DMS53 (cell line): ENCODE measurements at regions not wholly inside any gene's neighbourhood (a gene's known extent, or its start where the extent isn't known, plus 50 kb on each side); places are given as distances from the start of the nearest gene placed in this dataset.
"Not testable (repeated sequence)": the region's sequence is repeated elsewhere in the genome, so short reads cannot be mapped to it uniquely, and the experiment has no call there.

ENCODE experiments used
- DNase-seq: peaks from one replicate; lab custom pipeline; 2025; lab: John Stamatoyannopoulos, UW

DNA sequence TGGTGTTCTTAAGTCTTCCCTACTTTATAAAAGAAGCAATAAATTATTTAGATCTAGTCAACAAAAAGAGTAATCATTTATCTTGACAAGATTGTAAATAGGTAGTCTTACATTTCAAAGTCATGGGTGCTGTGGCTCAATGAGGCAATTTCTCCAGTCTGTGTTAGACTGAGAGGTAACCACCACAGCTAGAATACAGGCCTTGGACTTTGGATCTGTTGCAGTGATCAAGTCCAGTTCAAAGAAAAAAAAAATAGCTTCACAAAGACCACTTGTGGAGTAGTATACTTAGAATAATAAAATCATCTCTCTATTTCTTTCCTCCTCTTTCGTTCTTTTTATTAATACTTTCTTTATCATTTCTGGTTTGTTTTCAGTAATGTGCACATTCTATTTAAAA, 93.1 kb upstream of the FSIP2 start:
- DNase-seq, result no peak

DNA sequence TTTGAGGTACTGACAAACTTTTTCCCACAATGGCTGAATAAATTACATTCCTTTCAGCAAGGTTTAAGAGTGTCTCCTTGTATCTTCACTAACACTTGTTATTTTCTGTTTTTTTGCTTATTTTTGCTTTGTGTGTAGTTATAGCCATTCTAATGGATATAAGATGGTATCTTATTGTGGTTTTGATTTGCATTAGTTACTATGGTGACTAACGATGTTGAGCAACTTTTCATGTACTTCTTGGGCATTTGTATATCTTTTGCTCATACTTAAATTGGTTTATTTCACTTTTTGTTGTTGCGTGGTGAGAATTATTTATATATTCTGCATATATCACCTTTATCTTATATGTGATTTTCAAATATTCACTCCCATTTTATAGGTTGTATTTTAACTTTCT, 79.9 kb upstream of the FSIP2 start:
- DNase-seq, result no peak

DNA sequence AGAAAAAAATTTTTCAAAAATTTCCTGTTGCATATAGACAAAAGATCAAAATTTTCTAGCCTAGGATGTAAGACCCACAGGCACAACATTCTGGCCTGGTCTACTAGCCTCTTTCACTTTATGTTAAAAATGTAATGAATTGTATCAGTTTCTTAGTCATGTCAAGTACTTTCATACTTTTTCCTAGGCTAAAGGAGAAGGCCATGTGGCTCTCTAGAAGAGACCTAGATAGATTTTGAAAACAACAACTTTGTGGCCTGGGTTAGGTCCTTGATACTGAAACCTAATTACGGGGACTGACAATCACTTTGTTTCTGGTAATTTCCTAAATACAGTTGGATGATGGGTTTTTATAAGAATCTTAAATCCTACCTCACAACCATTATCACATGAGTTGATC, 74.8 kb upstream of the FSIP2 start:
- no peak for DNase-seq

DNA sequence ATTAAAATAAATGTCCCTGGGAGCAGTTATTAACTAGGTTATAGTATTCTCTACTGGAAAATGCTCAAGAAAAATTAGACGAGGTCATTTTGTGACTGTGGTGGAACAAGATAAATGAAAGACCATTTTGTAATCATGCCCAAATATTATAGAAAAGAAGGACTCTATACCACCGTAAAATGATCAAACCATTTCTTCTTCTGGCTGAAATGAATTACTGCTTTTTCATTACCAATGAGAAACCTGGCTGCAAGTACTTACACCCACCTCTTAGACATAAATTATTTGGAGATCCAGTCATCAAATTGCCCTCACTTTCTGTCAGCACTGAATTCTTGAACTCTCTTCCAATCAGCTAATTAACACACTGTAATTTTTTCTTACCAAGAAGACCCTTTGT, 74.2 kb upstream of the FSIP2 start:
- DNase-seq, result no peak

DNA sequence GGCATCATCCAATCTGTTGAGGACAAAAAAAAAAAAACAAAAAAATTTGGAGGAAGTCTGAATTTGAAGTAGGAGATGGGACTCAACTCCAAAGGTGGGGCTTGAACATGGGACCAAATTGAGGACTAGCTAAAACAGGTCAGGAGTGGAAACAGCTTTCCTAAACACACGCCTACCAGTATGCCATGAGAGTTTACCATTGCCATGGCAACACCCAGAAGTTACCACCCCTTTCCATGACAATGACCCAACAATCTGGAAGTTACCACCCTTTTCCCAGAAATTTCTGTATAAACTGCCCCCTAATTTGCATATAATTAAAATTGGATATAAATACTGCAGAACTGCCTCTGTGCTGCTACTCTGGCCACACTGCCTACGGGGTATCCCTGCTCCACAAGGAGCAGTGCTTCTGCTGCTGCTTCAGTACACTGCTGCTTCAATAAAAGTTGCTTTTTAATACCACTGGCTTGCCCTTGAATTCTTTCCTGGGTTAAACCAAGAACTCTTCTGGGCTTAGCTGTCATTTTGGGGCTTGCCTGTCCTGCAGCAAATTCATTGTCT, 73.3 kb upstream of the FSIP2 start:
- DNase-seq, result peak; percentile 20

DNA sequence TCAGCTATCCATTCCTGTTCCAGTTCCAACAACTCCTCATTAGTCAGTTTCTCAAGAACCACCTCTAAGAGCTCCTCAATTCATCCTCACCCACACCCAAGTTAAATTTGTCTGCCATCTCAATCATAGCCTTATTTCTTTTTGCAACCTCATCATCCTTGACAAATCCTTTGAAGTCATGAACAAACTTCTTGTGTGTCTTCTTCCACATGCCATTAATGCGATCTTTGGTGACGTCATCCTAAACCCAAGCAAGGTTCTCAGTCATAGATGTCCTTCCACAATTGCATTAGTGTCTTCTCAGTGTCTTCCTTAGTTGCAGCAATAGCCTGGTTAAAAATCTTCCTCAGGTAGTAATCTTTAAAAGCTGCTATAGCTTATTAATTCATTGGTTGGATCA, 71.2 kb upstream of the FSIP2 start:
- no peak for DNase-seq

DNA sequence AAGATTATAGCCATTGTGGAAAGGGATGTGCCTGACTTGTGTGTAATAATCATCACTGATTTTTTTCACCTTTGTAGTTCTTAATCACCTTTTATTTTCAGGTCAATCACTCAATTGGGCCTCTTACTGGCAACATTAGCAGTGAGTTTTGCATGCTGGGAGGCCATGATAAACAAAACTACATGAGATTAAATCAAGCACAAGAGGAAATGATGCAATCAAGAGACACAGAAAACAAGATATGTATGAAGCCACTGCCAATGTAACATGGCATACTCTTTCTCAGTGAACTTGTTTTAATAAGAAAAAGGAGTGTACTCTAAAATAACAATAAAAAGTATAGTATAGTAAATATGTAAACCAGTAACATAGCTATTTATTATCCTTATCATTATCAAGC, 69.9 kb upstream of the FSIP2 start:
- peak; percentile 57 for DNase-seq

DNA sequence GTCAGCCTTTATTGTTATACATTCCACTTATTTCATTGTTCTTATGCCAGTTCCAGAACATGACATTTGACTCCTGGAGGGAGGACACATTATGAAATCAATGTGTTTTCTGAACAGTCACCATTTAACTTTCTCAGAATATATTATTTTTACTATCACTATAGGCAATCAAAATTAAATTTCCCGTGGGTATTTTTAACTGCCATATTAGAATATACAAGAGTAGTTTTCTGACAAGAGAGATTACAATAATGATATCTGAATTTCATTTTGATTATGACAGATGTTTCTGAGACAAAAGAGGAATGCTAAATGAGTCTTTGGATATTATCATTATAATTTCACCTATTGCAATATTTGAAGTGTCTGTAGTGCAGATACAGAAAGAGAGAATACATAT, 64.4 kb upstream of the FSIP2 start:
- no peak for DNase-seq

DNA sequence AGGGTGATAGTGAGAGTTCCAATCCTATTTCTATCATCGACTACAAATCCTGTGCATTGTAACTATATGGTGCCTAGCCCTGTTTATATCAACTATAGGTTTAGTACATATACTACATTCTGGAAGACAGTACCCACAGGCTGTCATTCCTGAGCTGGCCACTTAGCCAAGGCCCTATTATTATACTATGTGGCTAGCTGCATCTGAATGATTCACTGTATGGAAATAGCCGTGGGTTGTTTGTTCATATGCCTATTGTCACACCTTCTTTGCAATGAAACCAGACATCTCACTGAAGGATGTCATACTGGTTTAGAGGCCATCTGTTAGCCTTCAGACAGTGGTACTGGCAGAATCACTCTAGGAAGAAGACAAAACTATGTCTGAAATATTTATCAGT, 62.3 kb upstream of the FSIP2 start:
- DNase-seq, result peak; percentile 77

DNA sequence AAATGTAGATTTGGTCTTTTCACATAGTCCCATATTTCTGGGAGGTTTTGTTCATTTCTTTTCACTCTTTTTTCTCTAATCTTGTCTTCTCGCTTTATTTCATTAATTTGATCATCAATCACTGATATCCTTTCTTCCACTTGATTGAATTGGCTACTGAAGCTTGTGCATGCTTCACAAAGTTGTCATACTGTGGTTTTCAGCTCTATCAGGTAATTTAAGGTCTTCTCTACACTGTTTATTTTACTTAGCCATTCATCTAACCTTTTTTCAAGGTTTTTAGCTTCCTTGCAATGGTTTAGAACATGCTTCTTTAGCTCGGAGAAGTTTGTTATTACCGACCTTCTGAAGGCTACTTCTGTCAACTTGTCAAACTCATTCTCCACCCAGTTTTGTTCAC, 51.6 kb upstream of the FSIP2 start:
- not testable (repeated sequence) for DNase-seq

DNA sequence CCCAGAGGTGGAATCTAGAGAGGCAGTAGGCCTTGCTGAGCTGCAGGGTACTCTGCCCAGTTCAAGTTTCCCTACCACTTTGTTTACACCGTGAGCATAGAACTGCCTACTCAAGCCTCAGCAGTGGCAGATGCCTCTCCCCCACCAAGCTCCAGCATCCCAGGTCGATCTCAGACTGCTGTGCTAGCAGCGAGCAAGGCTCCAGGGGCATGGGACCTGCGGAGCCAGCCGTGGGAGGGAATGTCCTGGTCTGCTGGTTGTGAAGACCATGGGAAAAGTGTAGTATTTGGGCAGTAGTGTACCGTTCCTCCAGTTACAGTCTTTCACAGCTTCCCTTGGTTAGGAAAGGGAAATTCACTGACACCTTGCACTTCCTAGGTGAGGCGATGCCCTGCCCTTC, 50.6 kb upstream of the FSIP2 start:
- DNase-seq, result no peak
